RKO (cell line): ENCODE measurements at regions not wholly inside any gene's neighbourhood (a gene's known extent, or its start where the extent isn't known, plus 50 kb on each side); places are given as distances from the start of the nearest gene placed in this dataset.

Source experiments
- DNase-seq: peaks from one replicate; pipeline ENCODE4 v3.0.0-alpha.2; 2016; ENCODE audit warnings: low spot score

- DNase-seq: no peak
Measured at GRCh38 chr20:63100174-63100925, 93.6 kb upstream of the BHLHE23 start.

- DNase-seq: no peak
Measured at GRCh38 chr20:63099456-63100173, 92.9 kb upstream of the BHLHE23 start.

- DNase-seq: no peak
Measured at GRCh38 chr20:63098195-63098810, 91.5 kb upstream of the BHLHE23 start.

DNA sequence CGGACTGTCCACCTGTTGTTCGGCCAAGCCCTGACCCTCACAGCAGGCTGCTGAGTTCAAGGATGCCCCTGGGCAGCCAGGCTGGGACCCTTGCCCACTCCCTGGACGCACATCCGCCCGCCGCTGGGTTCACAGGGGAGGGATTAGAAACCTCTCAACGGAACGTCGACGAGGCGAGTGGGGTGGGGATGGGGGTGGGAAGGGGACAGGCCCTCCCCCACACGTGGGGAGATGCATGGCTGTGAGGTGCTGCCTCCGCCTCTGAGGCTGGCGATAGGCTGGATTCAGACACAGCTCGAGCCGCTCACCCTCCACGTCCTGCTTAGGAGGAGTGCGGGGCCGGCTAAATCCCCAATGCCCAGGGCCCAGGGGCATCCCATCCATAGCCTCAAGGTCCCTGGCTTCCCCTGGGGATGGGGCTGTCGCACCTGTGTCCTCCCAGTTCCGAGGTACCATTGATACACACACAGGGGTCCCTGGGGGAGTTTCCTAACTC lies 90.6 kb upstream of the BHLHE23 start:
- no peak for DNase-seq

DNA sequence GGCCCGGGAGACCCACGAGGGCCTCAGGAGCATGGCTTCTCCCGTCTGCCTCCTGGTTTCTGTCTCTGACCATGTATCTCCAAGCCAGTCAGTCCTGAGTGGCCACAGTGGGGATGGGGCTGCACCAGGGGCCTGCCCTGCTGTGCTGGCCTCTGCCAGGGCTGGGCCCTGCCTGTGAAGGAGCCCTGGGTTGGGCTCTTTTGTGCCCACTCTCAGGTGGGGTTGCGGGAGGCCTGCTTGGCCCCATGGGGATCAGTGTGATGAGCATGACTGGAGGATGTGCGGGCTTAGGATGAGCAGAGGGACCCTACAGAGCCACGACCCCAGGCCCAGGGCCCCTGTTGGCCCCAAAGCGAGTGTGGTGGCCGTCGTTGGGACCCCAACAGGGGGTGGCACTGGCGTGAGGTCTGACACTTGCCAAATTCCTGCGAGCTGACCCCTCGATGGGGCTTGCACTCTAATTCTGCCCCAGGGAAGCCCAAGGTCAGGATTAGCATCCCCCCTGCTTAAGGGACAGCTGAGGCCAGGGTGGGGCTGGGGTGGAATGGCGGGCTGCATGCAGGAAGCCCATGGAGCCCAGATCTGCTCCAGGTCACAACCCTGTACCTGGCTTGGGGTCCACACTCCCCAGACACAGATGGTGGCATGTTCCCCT lies 90.0 kb upstream of the BHLHE23 start:
- no peak for DNase-seq

DNA sequence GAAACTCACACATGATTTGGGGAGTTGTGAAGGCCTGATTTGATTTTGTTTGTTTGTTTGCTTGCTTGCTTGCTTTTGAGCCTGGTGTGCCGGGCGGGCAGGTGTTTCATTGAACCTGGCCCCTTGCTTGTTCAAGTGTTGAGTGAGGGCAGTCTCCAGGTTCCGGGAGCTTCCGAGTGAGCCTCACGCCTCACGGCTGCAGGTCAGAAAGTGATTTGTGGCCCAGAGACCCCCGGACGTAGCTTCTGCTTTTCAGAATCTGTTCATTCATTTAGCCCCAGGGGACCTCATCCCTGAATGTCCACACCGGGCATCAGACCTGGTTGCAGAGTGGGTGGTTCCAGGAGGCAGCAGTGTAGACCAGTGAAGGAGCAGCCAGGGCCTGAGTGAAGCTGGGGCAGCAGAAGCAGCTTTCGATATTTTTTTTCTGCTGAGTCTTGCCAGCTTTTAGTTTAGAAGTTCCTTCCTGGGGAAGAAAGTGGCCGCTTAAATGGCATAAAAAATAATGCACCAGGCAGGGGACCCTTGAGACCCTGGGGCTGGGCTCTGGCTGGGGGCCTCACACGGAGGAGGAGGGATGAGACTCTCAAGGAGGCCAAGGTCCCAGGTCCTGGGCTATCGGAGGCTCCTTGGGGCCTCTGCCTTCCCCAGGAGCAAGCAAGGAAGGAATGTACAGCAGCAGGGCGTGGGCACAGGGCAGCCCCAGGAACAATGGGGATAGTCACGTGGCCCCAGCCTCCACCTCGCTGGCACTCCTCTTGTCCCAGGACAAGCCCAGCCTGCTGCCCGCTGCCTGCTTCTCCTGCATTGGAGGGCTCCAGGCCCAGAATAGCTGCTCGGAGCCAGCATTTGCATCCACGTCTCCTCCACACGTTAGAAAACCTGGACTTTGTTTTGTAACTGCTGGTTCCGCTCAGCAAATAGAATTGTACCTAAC lies 89.2 kb upstream of the BHLHE23 start:
- no peak for DNase-seq

DNA sequence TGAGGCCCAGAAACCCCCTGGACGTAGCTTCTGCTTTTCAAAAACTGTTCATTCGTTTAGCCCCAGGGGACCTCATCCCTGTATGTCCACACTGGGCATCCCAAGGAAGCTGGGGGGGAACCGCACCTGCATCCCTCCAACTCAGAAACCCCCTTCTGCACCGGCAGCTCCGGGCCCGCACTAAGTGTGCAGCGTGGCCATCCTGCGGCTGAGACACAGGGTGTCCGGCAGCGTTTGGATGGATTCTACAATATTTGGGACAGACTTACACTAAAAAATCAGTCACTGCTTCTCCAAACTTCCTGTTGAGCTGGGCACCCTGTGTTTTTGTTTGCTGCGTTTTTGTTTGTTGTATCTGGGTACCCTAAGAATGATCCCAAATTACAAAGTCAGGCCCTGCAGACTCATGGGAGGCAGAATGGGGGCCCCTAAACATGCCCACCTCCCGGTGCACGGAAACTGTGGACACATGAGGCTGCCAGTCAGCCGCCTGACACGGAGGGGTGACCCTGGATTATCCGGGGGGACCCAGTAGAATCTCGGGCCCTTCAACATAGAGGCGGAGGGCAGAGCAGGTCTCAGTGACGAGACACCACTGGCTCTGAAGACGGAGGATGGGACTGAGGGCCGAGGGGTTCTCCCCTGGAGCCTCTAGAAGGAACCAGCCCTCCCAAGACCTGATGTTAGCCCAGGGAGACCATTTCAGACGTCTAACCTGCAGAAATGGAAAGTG lies 88.2 kb upstream of the BHLHE23 start:
- DNase-seq: no peak

- DNase-seq: no peak
Measured at GRCh38 chr20:63093966-63094766, 87.4 kb upstream of the BHLHE23 start.

GRCh38 chr20:63092660-63093215 lies 86.0 kb upstream of the BHLHE23 start:
- DNase-seq: no peak

GRCh38 chr20:63091901-63092659 lies 85.3 kb upstream of the BHLHE23 start:
- DNase-seq: no peak

- no peak for DNase-seq
Measured at GRCh38 chr20:63090682-63091571, 84.2 kb upstream of the BHLHE23 start.

- no peak for DNase-seq
Measured at GRCh38 chr20:63090052-63090451, 83.3 kb upstream of the BHLHE23 start.

- DNase-seq: no peak
Measured at GRCh38 chr20:63089051-63089907, 82.5 kb upstream of the BHLHE23 start.

DNA sequence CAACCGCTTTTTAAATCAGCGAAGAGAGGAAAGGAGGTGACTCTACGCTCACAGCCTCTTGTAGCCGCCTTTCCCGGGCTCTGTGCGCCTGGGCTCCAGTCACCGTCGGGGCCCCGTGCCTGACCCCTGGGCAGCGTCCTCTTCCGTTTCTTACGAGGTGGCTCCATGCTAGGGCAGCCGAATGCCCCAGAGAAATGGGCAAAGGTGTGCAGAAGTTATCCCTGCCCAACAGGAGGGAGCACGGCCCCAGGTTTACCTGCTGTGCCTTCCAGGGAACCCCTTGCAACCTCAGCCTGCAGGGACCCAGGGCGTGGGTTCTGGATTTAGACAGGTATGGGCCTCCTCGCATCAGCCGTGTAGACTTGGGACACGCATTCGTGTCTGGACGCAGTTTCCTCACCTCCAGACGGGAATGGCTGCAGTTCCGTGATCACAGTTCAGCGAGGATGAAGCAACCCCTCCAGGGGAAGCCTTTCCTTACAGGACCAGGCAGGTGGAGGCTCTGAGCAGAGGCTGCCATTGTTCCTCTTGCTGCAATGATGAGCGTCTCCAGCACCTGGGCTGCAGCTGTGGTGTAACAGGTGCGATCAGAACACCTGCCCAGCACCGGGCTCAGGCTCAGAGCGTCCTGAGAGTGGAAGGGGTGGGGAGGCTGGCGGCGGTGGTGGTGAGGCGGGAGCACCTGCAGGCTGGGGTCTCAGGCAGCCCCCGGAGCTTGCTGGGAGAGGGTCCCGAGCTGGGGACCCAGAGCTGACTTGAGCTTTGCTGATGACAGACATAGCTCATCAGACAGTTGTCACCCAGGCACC lies 81.3 kb upstream of the BHLHE23 start:
- no peak for DNase-seq

DNA sequence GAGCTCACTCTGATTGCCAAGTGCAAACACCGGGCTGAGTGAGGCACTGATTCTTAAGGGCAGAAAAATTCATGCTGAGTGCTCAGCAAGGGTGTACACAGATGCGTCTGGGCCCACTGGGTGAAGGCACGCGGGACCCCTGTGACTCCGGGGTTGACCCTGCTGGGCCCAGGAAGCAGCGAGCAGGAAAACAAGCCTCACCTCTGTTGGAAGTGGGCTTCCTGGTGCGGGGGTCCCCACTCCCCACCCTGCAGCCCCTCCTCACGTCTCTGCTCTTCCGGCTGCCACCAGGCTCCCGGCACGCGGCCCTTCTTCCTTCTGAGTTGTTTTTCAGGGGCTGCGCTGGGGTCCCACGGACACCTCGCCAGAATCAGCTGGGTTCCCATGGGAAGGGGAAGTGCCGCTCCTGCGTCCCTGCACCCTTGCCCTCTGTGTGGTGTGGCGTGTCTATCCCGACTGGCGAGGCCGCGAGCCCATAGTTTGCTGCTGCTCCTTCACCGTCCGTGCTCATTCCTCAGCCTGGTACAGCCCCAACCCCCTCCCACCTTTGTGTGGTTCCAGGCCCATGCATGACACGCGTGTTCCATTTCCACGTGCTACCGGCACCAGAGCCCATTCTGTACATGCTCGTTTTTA lies 80.6 kb upstream of the BHLHE23 start:
- DNase-seq: no peak
